ENCODE measurements at regions not wholly inside any gene's neighbourhood (a gene's known extent, or its start where the extent isn't known, plus 50 kb on each side); places are given as distances from the start of the nearest gene placed in this dataset.

GRCh38 chr4:178633263-178633662 is 1191.0 kb upstream of the AGA start:
- DNase-seq = no peak

- no peak for DNase-seq
Measured at GRCh38 chr4:178664621-178665020, 1222.4 kb upstream of the AGA start.

- DNase-seq = no peak
Measured at GRCh38 chr4:178665916-178666315, 1223.7 kb upstream of the AGA start.

GRCh38 chr4:178671766-178672165 is 1229.5 kb upstream of the AGA start:
- DNase-seq = no peak

GRCh38 chr4:178672512-178672911 is 1230.3 kb upstream of the AGA start:
- no peak for DNase-seq

- no peak for DNase-seq
Measured at GRCh38 chr4:178681871-178682270, 1239.6 kb upstream of the AGA start.

GRCh38 chr4:178689926-178690325 is 1247.7 kb upstream of the AGA start:
- DNase-seq = no peak

- no peak for DNase-seq
Measured at GRCh38 chr4:178693816-178694215, 1251.6 kb upstream of the AGA start.

- DNase-seq = no peak
Measured at GRCh38 chr4:178696515-178696914, 1254.3 kb upstream of the AGA start.

- DNase-seq = no peak
Measured at GRCh38 chr4:178712486-178712885, 1270.2 kb upstream of the AGA start.

GRCh38 chr4:178738026-178738425 is 1295.8 kb upstream of the AGA start:
- DNase-seq = no peak

GRCh38 chr4:178745203-178745602 is 1303.0 kb upstream of the AGA start:
- DNase-seq = no peak

- no peak for DNase-seq
Measured at GRCh38 chr4:178752954-178753525, 1310.8 kb upstream of the AGA start.

- no peak for DNase-seq
Measured at GRCh38 chr4:178778496-178778895, 1336.3 kb upstream of the AGA start.

- no peak for DNase-seq
Measured at GRCh38 chr4:178781779-178782178, 1339.5 kb upstream of the AGA start.

- no peak for DNase-seq
Measured at GRCh38 chr4:178784491-178784890, 1342.3 kb upstream of the AGA start.

- no peak for DNase-seq
Measured at GRCh38 chr4:178789279-178789678, 1347.0 kb upstream of the AGA start.

GRCh38 chr4:178799204-178799603 is 1357.0 kb upstream of the AGA start:
- DNase-seq = no peak

- no peak for DNase-seq
Measured at GRCh38 chr4:178808106-178808505, 1365.9 kb upstream of the AGA start.

- DNase-seq = no peak
Measured at GRCh38 chr4:178809921-178810320, 1367.7 kb upstream of the AGA start.

- DNase-seq = no peak
Measured at GRCh38 chr4:178811356-178811755, 1369.1 kb upstream of the AGA start.

- no peak for DNase-seq
Measured at GRCh38 chr4:178812866-178813265, 1370.6 kb upstream of the AGA start.

GRCh38 chr4:178814908-178815307 is 1372.7 kb upstream of the AGA start:
- no peak for DNase-seq

- no peak for DNase-seq
Measured at GRCh38 chr4:178823673-178824295, 1381.5 kb upstream of the AGA start.

- DNase-seq = no peak
Measured at GRCh38 chr4:178836865-178837264, 1394.6 kb upstream of the AGA start.

All from activated T-cell treated with anti-CD3 and anti-CD28 coated beads, Interleukin-2, amount 50 U/mL, for 1 hour (primary cell).